ENCODE measurements at regions not wholly inside any gene's neighbourhood (a gene's known extent, or its start where the extent isn't known, plus 50 kb on each side); places are given as distances from the start of the nearest gene placed in this dataset.

- no peak for TF ChIP-seq CTCF (IDR thresholded peaks at IDR 0.05)
- no peak for TF ChIP-seq EP300 (IDR thresholded peaks at IDR 0.05)
- TF ChIP-seq POLR2A (IDR thresholded peaks at IDR 0.05), result no peak
These were observed 74.6 kb upstream of the PRSS58 start for GRCh38 chr7:142332421-142332820.
